Natural killer cell treated with Interleukin-12 subunit alpha and Interleukin-12 subunit beta and Interleukin-15 and Interleukin-18, amount 100 ng/mL, for 72 hours (primary cell): ENCODE measurements at regions not wholly inside any gene's neighbourhood (a gene's known extent, or its start where the extent isn't known, plus 50 kb on each side); places are given as distances from the start of the nearest gene placed in this dataset.

Experiments used
- ATAC-seq, 2 donors: fragments of 150-1000 bp; cut with Tn5 transposase in 1 of 2; sonication (Bioruptor Pico), chemical (Tn5 transposase) in 1 of 2; 2 replicates each; pipeline ENCODE4 v1.10.0; 2021
- DNase-seq: peaks from one replicate; pipeline ENCODE4 v3.0.0; 2022; ENCODE audit warnings: low spot score
- H3K27ac Mint-ChIP-seq, 2 donors: 1 replicate in 1 of 2; 2 replicates in 1 of 2; pipeline ENCODE4 v1.8.0; 2022; ENCODE audit warnings: mixed read lengths in 2 of 2, mild to moderate bottlenecking in 1 of 2, moderate library complexity in 1 of 2
- H3K27me3 Mint-ChIP-seq, 2 donors: 1 replicate in 1 of 2; 2 replicates in 1 of 2; pipeline ENCODE4 v1.8.0; 2022; ENCODE audit warnings: mixed read lengths in 2 of 2
- H3K36me3 Mint-ChIP-seq: one replicate; pipeline ENCODE4 v1.8.0; 2022; ENCODE audit warnings: mixed read lengths
- H3K4me1 Mint-ChIP-seq, 2 donors: 1 replicate in 1 of 2; 2 replicates in 1 of 2; pipeline ENCODE4 v1.8.0; 2022; ENCODE audit warnings: low read depth in 2 of 2, mixed read lengths in 2 of 2, mild to moderate bottlenecking in 1 of 2
- H3K4me3 Mint-ChIP-seq: one replicate; pipeline ENCODE4 v1.8.0; 2022; ENCODE audit warnings: mixed read lengths
- H3K9me3 Mint-ChIP-seq: 2 replicates; pipeline ENCODE4 v1.8.0; 2022; ENCODE audit warnings: mixed read lengths

DNA sequence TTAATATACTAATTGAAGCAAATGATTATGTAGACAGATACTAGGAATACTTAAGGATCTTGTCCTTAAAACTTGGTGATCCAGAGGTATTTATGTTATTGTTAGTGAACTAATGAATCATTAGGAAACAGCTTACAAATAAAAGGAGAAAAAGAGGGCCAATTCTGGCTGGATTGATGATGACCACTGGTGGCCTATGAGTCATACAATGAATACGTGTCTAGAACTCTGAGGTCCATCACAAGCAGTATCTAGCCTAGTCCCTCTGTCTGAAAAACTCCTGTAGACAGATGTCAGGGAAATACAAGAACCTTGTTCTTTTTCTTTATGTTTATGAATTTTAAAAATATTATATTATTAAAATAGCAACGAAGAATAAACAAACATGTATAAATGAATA, 51.7 kb upstream of the RTL1 start:
- ATAC-seq (no peak), DNase-seq (no peak)
- no peak overlapping the region for H3K27ac Mint-ChIP-seq
- H3K4me3 Mint-ChIP-seq = no peak overlapping the region
- H3K36me3 Mint-ChIP-seq = no peaks in the 10 kb centered on the region
- peaks cover 6 to 32% of the 10 kb centered on the region in 2 donors for H3K27me3 Mint-ChIP-seq
- no peaks in the 10 kb centered on the region for H3K9me3 Mint-ChIP-seq
- no peaks in the 10 kb centered on the region for H3K4me1 Mint-ChIP-seq

DNA sequence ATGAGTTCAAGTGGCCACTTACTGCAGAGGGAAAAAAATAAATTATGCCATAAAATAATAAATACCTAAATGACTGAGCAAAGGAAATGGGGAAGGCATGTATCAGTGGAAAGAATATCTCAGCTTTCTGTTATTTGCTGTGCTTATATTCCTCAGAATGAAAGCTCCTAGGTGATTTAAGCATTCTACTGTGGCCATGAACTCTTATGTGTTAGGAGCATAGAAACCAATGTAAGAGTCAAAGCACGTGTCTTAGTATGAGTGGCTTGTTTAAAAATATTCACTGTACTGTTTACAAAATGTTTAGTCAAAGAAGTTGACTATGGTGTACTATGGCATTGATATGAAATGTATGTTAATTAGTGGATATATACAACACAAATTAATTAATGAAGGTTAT, 59.0 kb upstream of the RTL1 start:
- ATAC-seq = no peak
- peaks cover 20 to 40% of the 10 kb centered on the region in 2 donors for H3K27me3 Mint-ChIP-seq
- DNase-seq = no peak
- H3K9me3 Mint-ChIP-seq = no peaks in the 10 kb centered on the region
- H3K36me3 Mint-ChIP-seq = no peaks in the 10 kb centered on the region
- no peak overlapping the region for H3K27ac Mint-ChIP-seq
- H3K4me3 Mint-ChIP-seq = no peak overlapping the region
- no peaks in the 10 kb centered on the region for H3K4me1 Mint-ChIP-seq

GRCh38 chr14:100965296-100965695, 61.8 kb upstream of the RTL1 start:
- H3K27ac Mint-ChIP-seq = no peak overlapping the region
- ATAC-seq (no peak), DNase-seq (no peak)
- no peaks in the 10 kb centered on the region for H3K9me3 Mint-ChIP-seq
- H3K4me3 Mint-ChIP-seq = no peak overlapping the region
- H3K36me3 Mint-ChIP-seq = no peaks in the 10 kb centered on the region
- H3K4me1 Mint-ChIP-seq = no peaks in the 10 kb centered on the region
- H3K27me3 Mint-ChIP-seq = peaks cover 19 to 26% of the 10 kb centered on the region in 2 donors

- Mint-ChIP-seq H3K27me3 (peaks cover 11 to 21% of the 10 kb centered on the region in 2 donors), H3K4me3 (no peak overlapping the region), H3K27ac (no peak overlapping the region), H3K9me3 (no peaks in the 10 kb centered on the region), H3K4me1 (no peaks in the 10 kb centered on the region), H3K36me3 (no peaks in the 10 kb centered on the region)
- DNase-seq (no peak), ATAC-seq (no peak)
Measured at GRCh38 chr14:100967178-100967577, 63.7 kb upstream of the RTL1 start.

GRCh38 chr14:100967930-100968329, 64.4 kb upstream of the RTL1 start:
- Mint-ChIP-seq H3K9me3 (no peaks in the 10 kb centered on the region), H3K4me3 (no peak overlapping the region), H3K27me3 (peaks cover 11 to 18% of the 10 kb centered on the region in 2 donors), H3K27ac (no peak overlapping the region), H3K36me3 (no peaks in the 10 kb centered on the region), H3K4me1 (no peaks in the 10 kb centered on the region)
- DNase-seq = no peak
- no peak for ATAC-seq

GRCh38 chr14:100972118-100972897, 68.8 kb upstream of the RTL1 start:
- Mint-ChIP-seq H3K9me3 (no peaks in the 10 kb centered on the region), H3K36me3 (no peaks in the 10 kb centered on the region), H3K4me1 (no peaks in the 10 kb centered on the region), H3K27me3 (peaks cover 3 to 19% of the 10 kb centered on the region in 2 donors), H3K4me3 (no peak overlapping the region), H3K27ac (no peak overlapping the region)
- ATAC-seq (no peak), DNase-seq (no peak)

DNA sequence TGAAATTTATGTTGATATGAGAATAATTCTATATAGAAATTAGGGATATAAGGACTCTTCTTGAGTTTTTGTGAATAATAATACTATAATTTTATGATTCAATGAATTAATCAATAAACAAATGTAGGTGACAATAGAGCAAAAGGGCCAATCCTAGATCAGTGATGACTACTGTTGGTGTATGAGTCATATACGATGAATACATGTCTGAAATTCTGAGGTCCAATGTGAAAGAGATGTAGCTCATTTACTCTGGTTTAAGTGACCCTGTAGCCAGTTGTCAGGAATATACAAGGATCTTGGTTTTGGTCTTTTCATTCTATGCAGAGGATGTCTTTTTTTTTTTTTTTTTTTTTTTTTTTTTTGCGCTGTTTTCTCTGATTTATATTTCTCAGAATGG, 72.1 kb upstream of the RTL1 start:
- peaks cover 6 to 38% of the 10 kb centered on the region in 2 donors for H3K27me3 Mint-ChIP-seq

DNA sequence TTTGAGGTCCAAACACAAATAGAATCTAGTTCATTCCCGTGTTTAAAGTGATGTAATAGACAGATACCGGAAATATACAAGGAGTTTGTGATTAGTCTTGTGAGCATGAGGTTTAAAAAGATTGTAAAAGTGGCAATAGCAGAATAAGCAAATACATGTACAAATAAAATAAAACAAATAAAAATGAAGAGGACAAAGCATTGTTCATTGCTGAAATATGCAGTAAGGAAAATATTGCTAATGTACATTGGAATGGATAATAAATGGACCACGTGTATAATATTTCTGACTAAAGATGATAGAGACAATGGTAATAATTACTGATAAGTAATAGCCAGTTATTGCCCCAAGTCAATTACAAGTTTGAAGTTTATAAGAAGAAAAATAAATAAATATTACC, 75.6 kb upstream of the RTL1 start:
- no peak overlapping the region for H3K27ac Mint-ChIP-seq
- ATAC-seq (no peak), DNase-seq (no peak)
- H3K4me1 Mint-ChIP-seq = no peaks in the 10 kb centered on the region
- H3K9me3 Mint-ChIP-seq = no peaks in the 10 kb centered on the region
- H3K27me3 Mint-ChIP-seq = peaks cover 13 to 42% of the 10 kb centered on the region in 2 donors
- no peaks in the 10 kb centered on the region for H3K36me3 Mint-ChIP-seq
- no peak overlapping the region for H3K4me3 Mint-ChIP-seq

More for the DNA sequence above, 72.1 kb upstream of the RTL1 start:
- DNase-seq = no peak
- Mint-ChIP-seq H3K27ac (no peak overlapping the region), H3K36me3 (no peaks in the 10 kb centered on the region), H3K4me3 (no peak overlapping the region), H3K4me1 (no peaks in the 10 kb centered on the region), H3K9me3 (no peaks in the 10 kb centered on the region)
- ATAC-seq = no peak

DNA sequence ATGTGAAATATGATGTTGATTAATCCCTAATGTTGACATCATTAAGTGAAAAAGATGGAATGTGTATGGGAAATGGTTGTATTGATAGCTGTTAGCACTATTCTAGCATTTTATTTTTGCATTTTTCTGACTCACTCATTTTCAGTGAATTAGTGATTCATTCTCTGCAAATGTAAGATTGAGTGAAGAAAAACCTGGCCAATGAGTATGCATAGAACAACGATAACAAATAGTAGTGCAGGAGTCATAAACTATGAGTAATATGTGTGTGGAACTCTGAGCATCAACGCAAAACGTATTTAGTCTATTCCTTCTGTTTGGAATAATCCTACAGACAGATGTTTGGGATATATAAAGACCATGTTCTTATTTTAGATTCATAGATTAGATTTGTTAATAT, 76.3 kb upstream of the RTL1 start:
- DNase-seq (no peak), ATAC-seq (no peak)
- Mint-ChIP-seq H3K9me3 (no peaks in the 10 kb centered on the region), H3K36me3 (no peaks in the 10 kb centered on the region), H3K4me3 (no peak overlapping the region), H3K27ac (no peak overlapping the region), H3K27me3 (peaks cover 13 to 39% of the 10 kb centered on the region in 2 donors), H3K4me1 (no peaks in the 10 kb centered on the region)

DNA sequence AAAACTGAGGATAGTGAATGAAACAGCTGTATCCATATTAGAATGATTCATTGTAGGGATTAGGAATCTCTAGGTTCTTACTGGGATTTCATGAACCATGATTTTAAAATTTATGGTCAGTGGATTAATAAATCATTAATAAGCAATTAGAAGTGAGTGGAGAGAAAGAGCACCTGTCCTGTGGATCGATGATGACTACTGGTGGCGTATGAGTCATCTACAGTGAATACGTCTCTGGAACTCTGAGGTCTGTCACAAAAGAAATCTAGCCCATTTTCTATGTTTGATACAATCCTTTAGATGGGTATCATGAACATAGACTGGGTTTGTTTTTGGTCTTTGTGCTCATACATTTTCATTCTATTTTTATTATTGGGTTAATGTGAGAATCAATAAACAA, 77.3 kb upstream of the RTL1 start:
- Mint-ChIP-seq H3K4me3 (no peak overlapping the region), H3K9me3 (no peaks in the 10 kb centered on the region), H3K27me3 (peaks cover 13 to 45% of the 10 kb centered on the region in 2 donors), H3K36me3 (no peaks in the 10 kb centered on the region), H3K4me1 (no peaks in the 10 kb centered on the region), H3K27ac (no peak overlapping the region)
- ATAC-seq (no peak), DNase-seq (no peak)

- H3K27me3 Mint-ChIP-seq = peaks cover 17 to 51% of the 10 kb centered on the region in 2 donors
- H3K36me3 Mint-ChIP-seq = no peaks in the 10 kb centered on the region
Measured at GRCh38 chr14:100981809-100982208, 78.3 kb upstream of the RTL1 start.

DNA sequence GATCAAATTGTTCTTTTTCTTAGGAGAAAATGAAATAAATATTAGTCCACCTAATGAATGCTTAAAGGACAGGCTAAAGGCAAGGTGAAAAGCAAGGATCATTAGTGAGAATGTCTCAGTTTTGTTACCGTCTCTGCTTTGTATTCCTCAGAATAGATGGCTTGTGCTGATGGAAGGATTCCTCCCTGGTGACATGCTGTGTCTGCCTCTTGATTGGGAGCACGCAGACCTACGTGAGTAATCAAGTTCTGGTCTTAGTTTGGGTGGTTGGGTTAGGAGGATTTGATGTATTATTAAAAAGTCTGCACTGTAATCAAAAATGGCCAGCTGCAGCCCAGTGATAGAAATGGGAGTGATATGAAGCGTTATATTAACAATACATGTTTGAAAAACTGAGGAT, 78.8 kb upstream of the RTL1 start:
- Mint-ChIP-seq H3K4me1 (no peaks in the 10 kb centered on the region), H3K27me3 (peaks cover 18 to 56% of the 10 kb centered on the region in 2 donors), H3K36me3 (no peaks in the 10 kb centered on the region), H3K9me3 (no peaks in the 10 kb centered on the region), H3K27ac (no peak overlapping the region), H3K4me3 (no peak overlapping the region)
- ATAC-seq = no peak
- DNase-seq = no peak

More at GRCh38 chr14:100981809-100982208, 78.3 kb upstream of the RTL1 start:
- H3K4me1 Mint-ChIP-seq = no peaks in the 10 kb centered on the region
- no peaks in the 10 kb centered on the region for H3K9me3 Mint-ChIP-seq
- H3K27ac Mint-ChIP-seq = no peak overlapping the region
- H3K4me3 Mint-ChIP-seq = no peak overlapping the region
- ATAC-seq (no peak), DNase-seq (no peak)

- Mint-ChIP-seq H3K27me3 (peaks cover 18 to 58% of the 10 kb centered on the region in 2 donors), H3K27ac (no peak overlapping the region), H3K4me3 (no peak overlapping the region), H3K36me3 (no peaks in the 10 kb centered on the region), H3K9me3 (no peaks in the 10 kb centered on the region), H3K4me1 (no peaks in the 10 kb centered on the region)
- ATAC-seq = no peak
- no peak for DNase-seq
Measured at GRCh38 chr14:100982762-100983161, 79.2 kb upstream of the RTL1 start.

- Mint-ChIP-seq H3K4me1 (no peaks in the 10 kb centered on the region), H3K27me3 (peaks cover 16 to 57% of the 10 kb centered on the region in 2 donors), H3K4me3 (no peak overlapping the region), H3K9me3 (no peaks in the 10 kb centered on the region), H3K36me3 (no peaks in the 10 kb centered on the region), H3K27ac (no peak overlapping the region)
- no peak for ATAC-seq
- no peak for DNase-seq
Measured at GRCh38 chr14:100983710-100984109, 80.2 kb upstream of the RTL1 start.

GRCh38 chr14:100988011-100988410, 84.5 kb upstream of the RTL1 start:
- Mint-ChIP-seq H3K36me3 (no peaks in the 10 kb centered on the region), H3K4me1 (no peaks in the 10 kb centered on the region), H3K27me3 (peaks cover 15 to 54% of the 10 kb centered on the region in 2 donors), H3K9me3 (no peaks in the 10 kb centered on the region), H3K27ac (no peak overlapping the region), H3K4me3 (no peak overlapping the region)
- DNase-seq = no peak
- no peak for ATAC-seq
